ENCODE measurements at regions not wholly inside any gene's neighbourhood (a gene's known extent, or its start where the extent isn't known, plus 50 kb on each side); places are given as distances from the start of the nearest gene placed in this dataset.
"Not testable (repeated sequence)": the region's sequence is repeated elsewhere in the genome, so short reads cannot be mapped to it uniquely, and the experiment has no call there.

DNA sequence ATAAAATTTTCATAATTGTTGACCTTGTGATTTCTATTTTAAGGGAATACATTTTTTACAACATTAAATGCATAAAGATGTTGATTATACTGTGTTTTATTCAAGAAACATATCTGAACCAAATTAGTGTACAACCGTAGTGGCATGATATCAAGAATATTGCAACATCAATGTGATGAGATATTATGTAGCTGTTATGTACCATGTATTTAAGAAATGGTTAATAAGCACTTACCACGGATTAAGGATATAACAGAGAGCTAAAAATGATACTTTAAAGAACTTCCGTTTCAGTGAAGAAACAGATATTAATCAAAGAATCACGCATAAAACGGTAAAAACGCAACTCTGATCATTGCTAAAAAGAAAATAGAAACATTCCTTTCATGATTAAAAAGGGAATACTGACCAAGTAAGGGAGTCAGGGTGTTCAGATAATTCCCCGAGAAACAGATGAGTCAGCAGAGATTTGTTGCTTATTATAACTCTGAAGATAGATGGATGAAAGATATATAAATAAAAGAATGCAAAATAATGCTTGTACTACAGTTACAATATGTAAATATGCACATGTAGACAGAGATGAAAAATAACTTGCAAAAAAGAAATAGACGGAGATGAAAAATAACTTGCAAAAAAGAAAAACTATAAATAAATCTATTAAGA, 281.9 kb upstream of the MAF start:
- in situ Hi-C loops (cut with HindIII; ENCODE audit: low sequenced_read_pairs), result no loop called here

DNA sequence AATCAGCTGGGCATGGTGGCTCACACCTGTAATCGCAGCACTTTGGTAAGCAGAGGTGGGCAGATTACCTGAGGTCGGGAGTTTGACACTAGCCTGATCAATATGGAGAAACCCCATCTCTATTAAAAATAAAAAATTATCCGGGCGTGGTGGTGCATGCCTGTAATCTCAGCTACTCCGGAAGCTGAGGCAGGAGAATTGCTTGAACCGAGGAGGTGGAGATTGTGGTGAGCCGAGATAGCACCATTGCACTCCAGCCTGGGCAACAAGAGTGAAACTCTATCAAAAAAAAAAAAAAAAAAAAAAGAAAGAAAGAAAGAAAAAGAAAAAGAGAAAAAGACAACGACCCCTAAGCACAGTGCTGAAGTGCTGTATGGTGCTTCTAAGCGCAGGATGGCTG, 280.6 kb upstream of the MAF start:
- in situ Hi-C loops (cut with HindIII; ENCODE audit: low sequenced_read_pairs), result not testable (repeated sequence)

DNA sequence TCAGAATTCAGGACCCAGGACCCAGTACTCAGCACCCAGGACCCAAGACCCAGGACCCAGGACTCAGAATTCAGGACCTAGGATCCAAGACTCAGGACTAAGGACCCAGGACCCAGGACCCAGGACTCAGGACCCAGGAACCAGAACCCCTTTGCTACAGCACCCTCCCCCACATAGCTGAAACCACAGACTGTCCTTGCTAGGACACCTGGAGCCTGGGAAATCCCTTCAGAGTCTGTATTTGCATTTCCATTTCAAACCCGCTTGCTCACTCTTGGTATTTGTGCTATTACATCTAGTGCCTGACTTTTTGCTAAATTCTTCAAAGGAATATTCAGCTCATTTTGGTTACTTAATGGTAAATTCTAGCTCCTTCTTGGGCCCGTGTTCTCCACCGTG, 275.8 kb upstream of the MAF start:
- in situ Hi-C loops (cut with HindIII; ENCODE audit: low sequenced_read_pairs), result no loop called here

DNA sequence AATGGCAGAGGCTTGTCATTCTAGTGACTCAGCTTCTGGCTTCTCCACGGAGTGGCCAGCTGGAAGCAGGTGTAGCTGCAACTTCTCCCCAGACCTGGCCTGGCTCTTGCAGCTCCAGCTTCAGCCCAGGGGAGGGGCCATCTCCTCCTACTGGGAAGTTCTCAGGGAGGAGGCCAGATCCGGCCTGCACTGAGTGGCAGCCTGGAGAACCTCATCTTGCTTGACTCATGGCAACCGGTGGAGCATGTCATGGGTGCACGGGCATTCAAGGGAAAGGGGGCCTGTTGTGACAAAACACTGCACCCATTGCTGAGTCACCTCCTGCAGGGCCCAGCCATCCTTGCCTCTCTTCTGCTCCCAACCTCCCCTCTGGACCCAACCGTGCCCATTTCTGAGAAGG, 273.9 kb upstream of the MAF start:
- in situ Hi-C loops (cut with HindIII; ENCODE audit: low sequenced_read_pairs), result no loop called here

DNA sequence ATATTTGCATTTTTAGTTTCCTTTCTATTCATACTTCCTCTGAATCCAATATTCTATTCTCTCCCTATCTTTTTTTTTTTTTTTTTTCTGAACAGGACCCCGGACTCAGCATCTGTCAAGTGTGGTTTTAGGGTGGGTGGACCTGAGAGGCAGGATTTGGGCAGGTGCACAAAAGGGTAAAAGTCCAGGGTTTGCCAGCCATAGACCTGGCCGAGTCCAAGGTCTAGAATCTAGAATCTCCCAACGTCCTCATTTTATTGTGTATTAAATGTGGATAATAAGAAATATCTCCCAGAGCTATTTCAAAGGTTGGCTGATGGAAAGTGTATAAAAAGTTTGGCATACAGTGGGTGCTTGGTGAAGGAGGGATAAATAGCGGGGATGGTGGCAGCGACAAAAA, 273.3 kb upstream of the MAF start:
- in situ Hi-C loops (cut with HindIII; ENCODE audit: low sequenced_read_pairs), result no loop called here

DNA sequence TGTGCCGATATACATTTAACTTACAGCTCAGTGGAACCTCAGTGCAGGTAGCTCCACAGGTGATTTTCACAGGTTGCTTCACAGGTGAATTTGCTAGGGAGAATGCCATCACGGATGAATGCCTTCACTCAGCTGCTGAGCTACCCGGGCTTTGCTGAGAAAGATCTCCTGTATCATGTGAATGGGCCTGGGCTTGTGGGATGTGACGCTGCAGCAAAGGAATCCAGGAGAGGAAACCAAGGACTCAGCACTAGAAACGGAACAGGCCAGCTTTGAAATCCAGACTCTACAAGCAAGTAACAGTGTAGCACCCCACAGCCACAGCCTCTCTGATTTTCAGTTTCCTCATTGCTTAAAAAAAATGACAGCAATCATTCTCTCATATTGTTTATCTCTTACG, 271.4 kb upstream of the MAF start:
- in situ Hi-C loops (cut with HindIII; ENCODE audit: low sequenced_read_pairs), result no loop called here

DNA sequence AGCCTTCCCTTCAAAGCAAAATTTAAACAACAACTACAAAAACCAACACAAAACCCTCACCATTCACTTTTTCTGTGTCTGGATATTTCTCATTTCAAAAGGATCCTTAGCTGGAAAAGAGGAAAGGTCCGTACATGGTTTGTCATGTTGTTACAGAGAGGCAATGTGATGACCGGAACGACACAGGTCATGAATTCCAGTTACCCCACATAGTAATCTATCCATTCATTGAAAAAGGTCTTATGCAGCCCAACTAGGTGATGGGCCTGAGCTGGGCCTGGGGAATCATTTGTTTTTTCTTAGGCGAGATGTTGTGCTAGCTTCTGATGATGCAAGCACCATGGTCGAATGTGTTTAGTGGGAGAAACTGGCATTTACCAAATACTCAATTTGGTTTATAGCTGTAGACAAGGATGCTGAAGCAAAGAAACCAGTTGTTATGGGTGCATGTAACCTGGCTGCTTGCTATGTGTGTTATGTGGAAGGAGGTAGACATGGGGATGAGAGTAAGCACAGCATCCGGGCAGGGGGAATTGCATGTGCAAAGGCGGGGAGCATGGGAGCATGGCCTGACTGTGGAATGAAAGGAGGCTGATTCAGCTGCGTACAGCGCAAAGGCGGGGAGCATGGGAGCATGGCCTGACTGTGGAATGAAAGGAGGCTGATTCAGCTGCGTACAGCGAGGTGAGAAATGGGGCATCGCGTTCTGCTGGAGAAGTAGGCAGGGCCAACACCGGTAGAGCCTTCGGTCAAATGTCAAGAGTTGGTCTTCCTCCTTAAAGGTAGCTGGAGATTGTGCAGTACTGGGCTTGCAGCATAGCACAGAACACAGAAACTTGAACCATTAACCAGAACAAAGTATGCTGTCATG, 269.7 kb upstream of the MAF start:
- in situ Hi-C loops (cut with HindIII; ENCODE audit: low sequenced_read_pairs), result no loop called here

DNA sequence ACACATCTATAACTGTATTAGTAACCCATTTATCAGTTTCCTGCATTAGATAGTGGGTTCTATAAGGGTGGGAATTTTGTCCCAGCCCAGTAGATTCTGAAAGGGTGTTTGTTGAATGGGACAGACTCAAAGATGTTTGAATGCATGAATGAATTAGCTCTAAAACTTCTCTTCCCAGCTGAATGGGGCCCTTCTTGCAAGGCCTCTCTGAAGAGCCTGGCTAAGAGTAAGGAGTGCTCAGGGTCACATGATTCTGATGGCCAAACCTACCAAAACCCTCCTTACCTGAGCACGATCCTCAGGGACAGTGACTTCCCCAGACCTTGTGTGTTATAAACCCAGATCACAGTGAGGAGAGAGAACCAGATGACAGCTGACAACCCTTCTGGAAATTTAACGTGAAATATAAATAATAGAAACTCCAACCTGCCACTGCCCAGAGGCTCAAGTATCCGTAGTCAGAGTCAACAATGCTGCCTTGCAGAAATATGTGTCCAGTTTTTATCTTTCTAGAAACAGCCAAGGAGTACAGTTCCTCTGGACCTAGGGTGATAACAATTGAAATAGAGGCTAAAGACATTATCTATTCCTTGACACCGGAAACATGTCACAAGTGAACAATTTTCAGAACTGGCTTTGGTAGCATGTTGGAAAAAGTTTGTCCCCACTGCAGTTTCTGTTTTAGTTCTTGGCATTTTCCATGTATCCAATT, 268.9 kb upstream of the MAF start:
- in situ Hi-C loops (cut with HindIII; ENCODE audit: low sequenced_read_pairs), result loop anchor here (5.0 kb wide), 1 partner anchor 48 kb away; no protein-coding TSS in a partner anchor

DNA sequence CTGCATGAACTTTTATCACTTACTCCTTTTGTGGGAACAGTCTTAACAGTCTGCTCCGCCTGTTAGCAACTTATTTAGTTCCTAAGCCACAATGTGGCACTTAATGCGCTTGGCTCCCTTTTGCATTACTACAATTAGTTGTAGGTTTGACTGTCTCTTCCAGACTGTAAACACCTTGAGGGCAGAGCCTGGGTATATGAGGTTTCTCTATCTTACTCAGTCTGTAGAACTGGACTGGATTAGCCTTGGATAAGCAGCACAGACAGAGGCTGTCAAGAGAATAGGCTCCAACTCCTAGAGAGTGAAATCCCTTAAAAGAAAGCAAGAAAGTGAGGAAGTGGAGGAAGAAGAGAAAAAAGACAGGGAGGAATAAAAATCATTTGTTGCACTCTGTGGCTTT, 268.3 kb upstream of the MAF start:
- in situ Hi-C loops (cut with HindIII; ENCODE audit: low sequenced_read_pairs), result loop anchor here (5.0 kb wide), 1 partner anchor 48 kb away; no protein-coding TSS in a partner anchor

DNA sequence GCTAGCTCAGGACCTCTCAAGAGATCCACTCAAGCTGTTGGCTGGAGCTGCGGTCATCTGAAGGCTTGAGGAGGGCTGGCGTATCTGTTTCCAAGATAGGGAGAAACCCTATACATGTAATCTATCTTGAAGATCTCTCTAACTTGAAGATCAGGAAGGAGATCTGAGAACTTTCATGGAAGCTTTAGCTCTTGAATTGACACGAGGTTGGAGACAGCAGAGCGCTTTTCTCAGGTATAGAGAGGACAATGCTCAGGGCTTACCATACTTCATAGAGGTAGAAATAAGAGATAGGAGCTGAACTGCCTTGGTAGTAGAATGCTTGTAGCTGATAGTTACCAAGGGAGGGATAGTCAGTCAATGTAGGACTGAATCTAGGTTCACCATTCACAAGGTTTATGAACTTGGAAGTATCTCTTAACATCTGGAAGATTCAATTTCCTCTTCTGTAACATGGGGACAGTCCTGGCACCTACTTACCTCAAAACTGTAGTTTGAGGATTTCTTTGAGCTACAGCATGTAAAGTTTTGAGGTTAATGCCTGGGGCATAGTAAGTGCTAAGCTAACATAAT, 267.0 kb upstream of the MAF start:
- in situ Hi-C loops (cut with HindIII; ENCODE audit: low sequenced_read_pairs), result loop anchor here (5.0 kb wide), 1 partner anchor 50 kb away; no protein-coding TSS in a partner anchor

DNA sequence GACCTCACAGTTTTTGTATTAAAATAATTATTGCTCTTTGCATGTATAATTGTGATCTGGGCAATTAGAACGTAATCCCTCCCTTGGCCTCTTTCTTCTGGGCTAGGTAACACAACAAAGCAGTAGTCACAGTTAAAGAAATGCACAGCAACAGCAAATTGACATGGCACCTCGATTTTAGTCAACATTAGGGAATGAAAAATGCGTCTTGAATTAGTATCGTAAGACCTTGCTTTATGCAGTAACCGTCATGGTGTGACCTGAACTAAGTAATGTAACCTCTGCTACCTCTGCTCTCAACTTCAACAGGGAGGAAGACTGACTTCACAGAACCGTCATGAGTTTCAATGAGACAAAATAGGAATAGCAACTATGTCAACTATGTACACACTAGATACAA, 265.4 kb upstream of the MAF start:
- in situ Hi-C loops (cut with HindIII; ENCODE audit: low sequenced_read_pairs), result loop anchor here (5.0 kb wide), 1 partner anchor 51 kb away; no protein-coding TSS in a partner anchor

DNA sequence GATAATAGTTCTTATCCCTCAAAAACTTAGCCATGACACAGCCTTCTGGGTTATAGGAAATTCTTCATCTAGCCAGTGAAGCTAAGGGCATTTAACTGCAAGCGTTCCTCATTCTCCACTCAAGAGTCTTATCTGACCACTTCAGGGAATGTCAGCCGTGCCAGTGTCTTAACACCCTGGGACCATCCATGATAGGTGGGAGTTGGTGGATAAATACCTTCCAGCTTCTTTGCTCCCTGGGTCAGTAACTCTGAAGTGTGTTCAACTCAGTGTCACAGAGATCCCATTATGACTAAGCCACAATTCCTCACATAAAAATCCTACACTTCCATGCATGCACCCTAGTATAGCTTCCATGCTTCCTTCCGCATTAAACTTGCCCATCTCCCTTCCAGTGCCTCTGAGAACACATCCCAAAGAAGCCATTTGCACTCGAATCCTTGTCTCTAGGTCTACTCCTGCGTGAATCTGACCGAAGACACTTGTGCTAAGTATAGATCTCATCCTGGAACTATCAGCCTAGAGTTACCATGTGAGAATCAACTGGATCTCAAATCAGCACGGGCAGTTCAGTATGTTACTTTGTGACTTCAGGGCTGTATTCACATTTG, 264.3 kb upstream of the MAF start:
- in situ Hi-C loops (cut with HindIII; ENCODE audit: low sequenced_read_pairs), result loop anchor here (5.0 kb wide), 1 partner anchor 52 kb away; no protein-coding TSS in a partner anchor

DNA sequence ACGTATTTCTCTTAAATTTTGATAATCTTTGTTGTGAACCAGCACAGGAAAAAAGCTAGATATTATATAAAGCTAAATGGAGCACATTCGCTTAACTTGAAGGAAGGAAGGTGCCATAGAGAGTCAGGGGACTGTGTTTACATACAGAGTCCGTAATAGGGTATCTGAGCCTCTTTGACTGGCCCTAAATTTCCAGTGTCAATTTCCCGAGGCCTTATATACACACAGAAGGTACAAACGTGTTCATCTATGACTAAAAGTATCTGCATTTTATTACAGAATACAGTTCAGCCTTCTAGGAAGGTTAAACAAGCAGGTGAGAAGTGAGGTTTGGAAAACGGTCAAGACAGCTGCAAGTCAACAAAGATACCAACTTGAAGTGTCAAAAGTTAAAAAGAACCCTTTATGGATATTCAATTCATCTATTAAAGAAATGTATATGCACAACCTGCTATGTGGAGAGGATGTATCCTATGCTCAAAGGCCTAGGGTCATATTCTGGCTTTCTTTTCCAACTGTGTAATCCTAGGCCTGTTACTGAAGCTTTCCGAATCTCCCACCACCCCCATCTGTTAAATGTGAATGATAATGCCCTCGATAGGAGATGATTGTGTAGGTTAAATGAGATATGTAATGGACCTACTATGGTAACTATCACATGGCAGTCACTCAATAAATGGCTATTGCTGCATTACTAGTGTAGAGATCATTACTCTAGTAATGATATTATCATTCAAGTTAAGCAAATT, 263.7 kb upstream of the MAF start:
- in situ Hi-C loops (cut with HindIII; ENCODE audit: low sequenced_read_pairs), result no loop called here

DNA sequence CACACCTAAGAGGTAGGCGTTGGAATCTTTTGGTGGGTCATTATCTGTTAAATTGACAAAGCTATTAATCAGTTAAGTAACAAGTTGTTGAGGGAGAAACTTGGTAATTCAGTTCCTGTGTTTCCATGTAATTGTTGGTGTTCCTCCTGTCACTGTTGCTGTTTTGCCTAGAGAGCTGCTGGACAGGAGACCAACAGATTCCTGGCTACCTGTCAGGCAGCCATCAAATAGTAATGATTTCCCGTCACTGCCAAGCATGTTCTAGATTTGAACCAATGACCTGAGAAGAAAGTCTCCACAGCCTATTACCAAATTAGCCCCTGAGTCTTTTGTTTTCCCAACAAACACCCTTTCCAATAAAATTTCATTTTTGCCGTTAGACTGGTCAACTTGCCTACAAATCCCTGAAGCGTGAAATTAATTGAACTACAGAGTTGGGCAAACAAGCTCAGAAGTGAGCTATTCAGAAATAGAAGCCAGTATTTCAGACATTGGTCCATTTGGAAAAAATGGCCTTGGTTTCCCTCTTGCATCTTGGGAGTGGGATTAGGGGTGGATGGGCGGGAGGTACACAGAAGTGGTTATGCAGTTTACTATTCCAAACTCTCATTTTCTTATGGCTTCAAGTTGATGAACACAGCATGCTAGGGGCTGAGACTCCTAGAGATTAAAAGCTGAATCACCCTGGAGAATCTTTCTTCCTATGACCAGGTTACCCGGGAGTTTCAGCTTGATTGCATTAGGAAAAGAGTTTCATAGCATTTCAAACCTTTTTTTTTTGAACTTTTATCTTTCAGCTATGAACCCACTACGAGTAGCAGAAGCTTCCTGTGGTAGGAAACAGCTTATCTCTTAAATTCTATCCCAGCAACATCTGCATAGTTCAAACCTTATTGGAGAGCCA, 262.8 kb upstream of the MAF start:
- in situ Hi-C loops (cut with HindIII; ENCODE audit: low sequenced_read_pairs), result no loop called here

DNA sequence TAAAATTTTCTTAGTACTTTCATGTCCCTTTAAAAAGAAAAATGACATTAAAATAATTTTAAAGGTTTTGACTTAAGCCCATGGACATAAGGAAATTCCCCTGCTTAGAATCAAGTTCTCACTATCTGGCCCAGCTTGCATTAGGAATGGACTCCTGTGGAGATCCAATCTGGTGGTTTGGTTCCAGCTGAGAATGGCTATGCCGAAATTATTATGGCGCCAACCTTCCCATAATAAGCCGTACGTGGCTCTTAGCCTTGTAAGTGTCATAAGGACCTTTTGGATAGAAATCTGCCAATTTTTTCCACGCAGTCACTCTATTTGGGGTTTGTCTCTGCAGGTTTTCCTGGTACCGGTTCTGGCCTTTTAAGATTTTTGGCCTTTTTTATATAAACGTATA, 262.1 kb upstream of the MAF start:
- in situ Hi-C loops (cut with HindIII; ENCODE audit: low sequenced_read_pairs), result no loop called here

DNA sequence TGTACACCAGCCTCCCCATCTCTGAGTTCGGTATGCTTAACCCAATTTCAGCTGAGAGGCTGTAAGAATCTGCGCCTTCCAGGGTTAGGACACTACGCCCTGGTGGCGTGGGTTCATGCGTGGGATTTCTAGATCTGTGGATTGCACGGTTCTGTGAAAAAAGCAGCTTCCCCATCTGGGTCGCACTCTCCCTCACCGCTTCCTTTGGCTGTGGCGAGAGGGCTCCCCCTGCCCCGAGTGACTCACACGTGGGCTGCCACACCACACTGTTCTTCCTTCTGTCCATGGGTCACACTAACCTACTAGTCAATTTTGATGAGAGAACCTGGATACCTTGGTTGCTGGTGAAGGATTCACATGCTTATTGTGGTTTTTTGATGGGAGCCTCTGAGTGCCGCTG, 256.0 kb upstream of the MAF start:
- in situ Hi-C loops (cut with HindIII; ENCODE audit: low sequenced_read_pairs), result no loop called here

DNA sequence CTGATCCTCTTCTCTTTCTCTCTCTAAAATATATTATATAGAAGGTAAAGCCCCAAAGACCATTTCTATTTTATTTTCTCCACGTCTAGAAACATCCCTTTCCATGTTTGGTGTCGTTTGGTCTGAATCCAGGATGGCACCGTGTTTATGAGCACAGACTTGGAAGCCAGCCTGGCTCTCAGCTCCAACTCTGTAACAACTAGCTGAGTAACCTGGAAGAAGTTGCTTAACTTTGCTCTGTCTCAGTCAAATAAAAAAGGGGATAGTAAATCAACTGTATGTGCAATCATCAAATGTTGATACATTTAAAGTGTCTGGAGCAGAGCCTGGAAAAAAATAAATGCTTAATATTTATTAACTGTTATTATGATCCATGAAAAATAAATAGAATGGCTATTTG, 249.8 kb upstream of the MAF start:
- in situ Hi-C loops (cut with HindIII; ENCODE audit: low sequenced_read_pairs), result no loop called here

DNA sequence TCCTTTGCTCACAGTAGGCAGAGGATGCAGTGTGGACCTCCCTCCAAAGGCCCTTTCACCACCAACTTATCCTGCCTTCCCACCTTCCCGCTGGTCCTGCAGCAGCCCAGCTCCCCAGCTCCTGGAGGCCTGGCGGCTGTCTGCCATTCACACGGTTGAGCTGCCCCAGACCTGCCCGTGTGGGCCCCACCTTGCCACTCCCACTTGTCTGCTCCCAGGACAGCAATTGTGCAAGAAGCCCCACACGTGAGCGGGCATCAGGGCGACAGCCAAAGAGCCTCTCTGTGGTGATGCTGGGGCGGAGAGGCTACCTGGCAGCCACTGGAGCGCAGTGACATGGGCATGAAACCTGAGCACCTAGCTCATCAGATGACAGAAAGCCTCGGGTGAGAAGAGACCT, 248.6 kb upstream of the MAF start:
- in situ Hi-C loops (cut with HindIII; ENCODE audit: low sequenced_read_pairs), result no loop called here

DNA sequence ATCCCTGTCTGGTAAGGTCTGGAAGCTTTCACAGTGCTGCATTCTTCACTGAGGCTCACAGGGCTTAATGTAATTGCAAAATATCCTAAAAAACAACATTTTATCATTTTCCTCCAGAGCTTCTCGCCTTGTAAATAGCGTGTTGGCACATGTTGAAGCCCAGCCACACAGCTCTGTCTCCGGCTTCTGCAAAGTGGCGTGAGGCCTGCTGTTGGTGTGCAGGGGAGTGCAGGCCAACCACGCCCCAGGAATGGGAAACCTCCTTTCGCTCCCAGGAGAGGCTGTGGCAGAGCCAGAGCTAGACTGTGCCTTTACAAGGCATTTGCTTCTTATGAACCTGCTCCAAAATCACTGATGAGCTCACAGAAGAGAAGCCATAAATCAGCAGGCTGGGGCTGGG, 248.2 kb upstream of the MAF start:
- in situ Hi-C loops (cut with HindIII; ENCODE audit: low sequenced_read_pairs), result no loop called here
